HG02970 (cell line): ENCODE measurements at regions not wholly inside any gene's neighbourhood (a gene's known extent, or its start where the extent isn't known, plus 50 kb on each side); places are given as distances from the start of the nearest gene placed in this dataset.
A peak's percentile ranks its signal among the peaks of the same experiment; 100 is the strongest.
"Not testable (repeated sequence)": the region's sequence is repeated elsewhere in the genome, so short reads cannot be mapped to it uniquely, and the experiment has no call there.

Experiments used
- ATAC-seq: cut with Tn5 transposase; IDR thresholded peaks from one replicate; pipeline ENCODE4 v1.9.1; 2021; ENCODE audit warnings: mild to moderate bottlenecking, moderate library complexity, moderate number of reproducible peaks; ENCODE audit not compliant: unreplicated experiment, low FRiP score

- no peak for ATAC-seq
These were observed 137.5 kb downstream of the FAM76B start for GRCh38 chr11:95652002-95652472.

- ATAC-seq: no peak
These were observed 139.3 kb downstream of the FAM76B start for GRCh38 chr11:95650276-95650675.

GRCh38 chr11:95647871-95648270 lies 141.7 kb downstream of the FAM76B start:
- no peak for ATAC-seq

DNA sequence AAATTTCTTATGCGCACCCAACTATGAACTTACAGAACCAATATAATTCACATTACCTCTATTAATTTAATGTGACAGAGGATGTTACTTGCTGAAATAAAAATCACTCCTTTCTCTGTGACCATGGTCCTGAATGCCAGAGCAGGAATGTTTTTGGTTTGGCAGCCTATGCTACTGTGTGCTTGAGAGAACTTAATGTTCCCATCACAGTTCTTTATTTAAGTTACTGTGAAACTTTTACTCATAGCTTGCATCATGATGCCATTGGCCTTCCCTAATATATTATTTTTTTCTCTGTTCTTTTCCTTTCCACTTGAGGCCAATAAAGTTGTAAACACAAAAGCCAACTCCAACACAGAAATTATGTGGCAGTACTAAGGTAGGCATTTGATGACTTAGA lies 142.2 kb downstream of the FAM76B start:
- no peak for ATAC-seq

GRCh38 chr11:95641495-95641894 lies 148.1 kb downstream of the FAM76B start:
- ATAC-seq: peak; percentile 85

GRCh38 chr11:95638501-95638900 lies 151.1 kb downstream of the FAM76B start:
- ATAC-seq: no peak

DNA sequence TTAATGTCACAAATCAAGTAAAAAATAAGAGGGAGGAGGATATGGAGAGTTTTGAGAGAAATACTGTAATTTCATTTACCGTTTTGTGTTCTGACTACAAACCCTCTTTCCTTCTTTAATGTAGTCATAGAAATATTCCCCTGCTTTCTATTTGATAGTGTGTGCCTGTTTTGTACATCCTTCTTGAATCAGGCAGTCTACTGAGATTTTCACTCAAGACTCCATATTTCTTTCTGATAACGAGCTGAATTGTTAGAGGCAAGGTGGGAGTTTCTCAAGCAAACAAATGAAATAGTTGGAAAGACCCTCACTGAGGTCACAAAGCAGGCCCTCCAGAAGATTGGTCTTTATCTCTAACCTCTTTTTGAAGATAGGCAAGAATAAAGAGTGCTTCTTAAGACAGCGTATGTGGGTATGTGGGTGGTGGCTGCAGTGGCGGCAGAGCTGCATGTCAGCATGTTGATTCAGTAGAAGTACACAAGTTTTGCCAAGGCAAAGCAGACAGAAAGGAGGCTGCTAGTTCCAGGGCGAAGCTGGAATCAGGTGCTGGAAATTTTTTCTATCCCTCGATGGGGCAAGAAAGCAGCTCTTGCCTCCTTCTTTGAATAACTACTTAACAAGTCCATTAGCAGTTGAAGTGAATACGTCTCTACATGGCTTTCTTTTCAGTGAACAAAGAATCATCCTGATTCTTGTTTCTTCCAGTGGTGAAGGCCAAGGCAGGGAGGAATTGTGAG lies 164.2 kb downstream of the FAM76B start:
- no peak for ATAC-seq

DNA sequence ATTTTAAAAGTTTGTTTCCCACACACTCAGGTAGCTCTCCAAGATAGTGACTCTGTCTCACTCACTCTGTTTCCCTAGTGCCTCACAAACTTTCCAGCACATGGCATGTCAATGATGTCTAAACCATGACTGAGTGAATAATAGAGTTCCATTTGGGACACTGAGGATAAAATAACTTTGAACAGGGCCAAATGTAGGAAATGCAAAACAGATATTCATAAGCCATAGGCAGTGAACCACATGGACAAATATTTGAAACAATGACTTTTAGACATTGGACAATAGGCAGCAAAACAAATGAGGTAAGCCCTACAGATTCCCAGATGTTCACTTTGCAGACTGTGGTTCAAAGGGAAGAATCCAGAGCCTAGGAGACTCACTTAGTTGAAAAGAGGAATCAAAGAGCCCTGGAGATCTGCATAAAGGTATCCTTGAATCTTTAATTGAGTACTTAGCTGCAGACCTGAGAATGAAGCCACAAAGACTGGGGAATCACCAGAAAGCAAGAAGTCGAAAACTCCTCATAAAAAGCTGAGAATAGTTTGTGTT lies 173.3 kb downstream of the FAM76B start:
- no peak for ATAC-seq

GRCh38 chr11:95611827-95612226 lies 177.8 kb downstream of the FAM76B start:
- no peak for ATAC-seq

GRCh38 chr11:95610185-95610584 lies 179.4 kb downstream of the FAM76B start:
- ATAC-seq: not testable (repeated sequence)

GRCh38 chr11:95608093-95608492 lies 181.5 kb downstream of the FAM76B start:
- ATAC-seq: no peak

DNA sequence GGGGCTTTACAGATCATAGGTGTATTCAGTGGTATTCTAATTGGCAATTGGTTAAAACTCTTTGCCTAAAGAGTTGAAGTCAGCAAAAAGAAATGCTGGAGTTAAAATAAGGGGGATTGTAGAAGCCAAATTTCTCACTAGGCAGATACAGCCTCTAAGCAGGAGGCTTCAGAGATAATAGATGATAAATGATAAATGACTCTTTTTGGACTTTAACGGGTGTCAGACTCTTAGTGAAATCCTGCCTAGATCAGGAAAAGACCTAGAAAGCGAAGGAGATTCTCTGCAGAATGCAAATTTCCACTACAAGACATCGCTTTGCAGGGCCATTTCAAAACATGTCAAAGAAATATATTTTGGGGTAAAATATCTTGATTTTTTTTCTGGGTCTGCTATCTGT lies 182.8 kb downstream of the FAM76B start:
- ATAC-seq: no peak

GRCh38 chr11:95605271-95605940 lies 184.2 kb downstream of the FAM76B start:
- ATAC-seq: no peak

DNA sequence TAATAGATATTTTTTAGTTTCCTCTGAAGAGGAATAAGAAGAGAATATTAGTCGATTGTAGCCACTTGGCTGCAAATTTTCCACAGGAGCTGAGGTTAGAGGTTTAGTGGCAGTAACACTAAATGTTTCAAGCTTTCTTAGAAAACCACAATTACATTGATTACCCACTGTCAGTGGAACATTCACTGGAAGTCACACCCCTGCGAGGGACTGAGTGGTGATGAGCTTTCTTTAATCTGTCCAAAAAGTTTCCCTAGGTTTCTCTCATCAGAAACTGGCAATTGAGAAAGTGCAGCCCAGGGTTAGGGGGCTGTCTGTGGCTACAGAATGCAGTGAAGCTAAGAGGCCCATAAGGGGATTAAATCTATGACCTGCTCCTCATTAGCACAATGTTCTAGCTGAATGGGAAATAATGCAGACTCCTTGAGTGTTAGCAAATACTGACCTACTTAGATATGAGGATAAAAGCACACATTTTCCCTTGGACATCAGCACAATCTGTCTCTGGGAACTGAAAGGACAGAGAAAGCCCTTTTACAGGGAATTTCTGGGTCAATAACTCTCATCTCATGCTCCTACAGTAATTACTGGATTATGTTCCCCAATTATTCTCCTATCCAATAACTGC lies 189.5 kb downstream of the FAM76B start:
- no peak for ATAC-seq

DNA sequence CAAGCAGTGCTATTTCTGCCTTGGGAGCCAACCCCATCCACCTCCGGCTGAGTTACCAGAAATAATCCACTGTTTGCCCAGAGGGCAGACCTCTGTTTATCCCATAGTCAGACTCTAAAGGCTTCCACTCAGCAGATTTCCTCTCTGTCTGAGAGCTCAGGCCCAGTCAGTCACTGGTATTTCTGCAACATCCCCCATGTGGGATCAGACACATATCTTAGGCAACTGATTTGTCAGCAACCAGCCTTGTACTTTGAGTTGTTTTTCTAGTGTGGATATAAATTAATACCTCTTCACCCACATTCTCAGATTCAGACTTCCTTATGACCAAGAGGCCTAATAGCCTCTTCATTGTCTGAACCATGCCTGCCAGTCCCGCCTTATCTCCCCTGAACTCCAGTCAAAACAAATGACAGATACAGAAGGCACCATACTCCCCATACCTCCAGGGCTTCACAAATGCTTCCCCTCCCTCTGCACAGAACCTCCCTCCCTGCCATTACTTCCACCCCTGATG lies 193.6 kb downstream of the FAM76B start:
- ATAC-seq: no peak

GRCh38 chr11:95595541-95595940 lies 194.0 kb downstream of the FAM76B start:
- ATAC-seq: no peak

- ATAC-seq: no peak
These were observed 196.5 kb downstream of the FAM76B start for GRCh38 chr11:95593111-95593510.

- no peak for ATAC-seq
These were observed 197.1 kb downstream of the FAM76B start for GRCh38 chr11:95592471-95592870.

DNA sequence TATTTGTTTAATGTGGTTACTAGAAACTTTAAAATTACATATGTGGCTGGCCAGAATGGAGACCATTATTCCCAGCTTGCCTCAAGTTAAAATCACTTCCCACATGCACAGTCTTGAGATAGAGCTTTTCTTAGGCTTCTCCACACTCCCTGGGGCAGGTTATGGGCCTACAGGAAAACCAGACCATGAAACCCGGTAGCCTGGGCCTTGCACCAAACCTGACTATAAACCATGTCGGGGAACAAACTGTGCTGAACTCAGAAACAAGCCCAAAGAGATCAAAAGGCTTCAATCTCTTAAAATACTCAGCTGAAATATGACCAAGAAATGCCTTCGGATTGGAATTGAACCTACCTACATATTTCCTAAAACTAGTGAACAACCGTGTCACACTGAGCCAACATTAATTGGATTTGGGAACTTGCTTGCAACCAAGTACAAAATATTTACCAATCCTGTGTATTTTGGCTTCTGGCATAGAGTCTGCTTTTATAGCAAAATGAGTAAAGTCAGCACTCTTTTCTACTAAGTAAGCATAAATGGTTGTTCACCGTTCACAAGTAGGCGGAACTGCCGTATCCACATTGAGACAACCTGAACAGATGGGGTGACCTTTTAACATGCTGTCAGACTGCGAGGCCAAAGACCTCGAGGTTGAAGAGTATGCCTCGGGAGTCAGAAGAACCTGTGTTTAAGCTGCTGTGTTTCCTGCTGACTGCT lies 199.5 kb downstream of the FAM76B start:
- no peak for ATAC-seq

- no peak for ATAC-seq
These were observed 200.8 kb downstream of the FAM76B start for GRCh38 chr11:95588821-95589220.
